HG02798 (cell line): ENCODE measurements at regions not wholly inside any gene's neighbourhood (a gene's known extent, or its start where the extent isn't known, plus 50 kb on each side); places are given as distances from the start of the nearest gene placed in this dataset.
A peak's percentile ranks its signal among the peaks of the same experiment; 100 is the strongest.
"Not testable (repeated sequence)": the region's sequence is repeated elsewhere in the genome, so short reads cannot be mapped to it uniquely, and the experiment has no call there.

Source experiments
- ATAC-seq: cut with Tn5 transposase; IDR thresholded peaks from one replicate; pipeline ENCODE4 v1.9.1; 2021; ENCODE audit warnings: mild to moderate bottlenecking; ENCODE audit not compliant: unreplicated experiment, poor library complexity

DNA sequence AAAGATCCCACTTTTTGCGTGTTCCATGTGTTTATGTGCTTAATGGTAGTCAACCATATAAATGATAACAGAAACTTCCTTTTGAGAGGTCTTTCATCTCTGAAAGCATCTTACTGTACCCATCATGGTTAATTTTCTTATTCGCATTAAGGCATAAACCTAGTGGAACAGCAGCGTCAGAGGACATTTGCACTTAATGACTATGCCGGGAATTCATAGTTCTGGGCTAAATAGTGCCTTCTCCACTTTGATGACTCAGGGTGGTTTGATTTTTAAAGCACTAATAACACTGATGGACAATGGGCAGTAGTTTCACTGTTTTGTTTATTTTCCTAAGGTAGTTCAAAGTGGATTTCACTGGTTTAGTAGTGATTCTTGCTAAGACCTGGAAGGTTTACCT is 455.3 kb downstream of the DIPK2A start:
- no peak for ATAC-seq

DNA sequence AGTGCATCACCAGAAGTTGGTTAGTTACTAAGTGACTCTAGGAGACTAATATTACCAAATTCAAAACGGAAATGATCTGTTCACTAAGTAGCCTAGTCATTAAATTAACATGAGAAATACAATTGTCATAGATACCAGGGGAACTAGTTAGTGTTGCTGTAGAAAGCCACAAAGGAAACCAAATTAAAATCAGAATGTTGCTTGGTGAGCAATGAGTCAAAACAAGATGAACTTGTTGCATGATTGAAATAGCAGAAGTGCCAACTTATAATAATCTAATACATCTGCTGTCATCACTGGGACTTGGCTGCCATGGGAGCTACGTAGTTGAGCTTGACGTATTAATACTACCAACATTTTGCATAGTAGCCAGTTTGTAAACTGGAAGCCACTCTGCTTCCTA is 458.1 kb downstream of the DIPK2A start:
- ATAC-seq = peak; percentile 65

DNA sequence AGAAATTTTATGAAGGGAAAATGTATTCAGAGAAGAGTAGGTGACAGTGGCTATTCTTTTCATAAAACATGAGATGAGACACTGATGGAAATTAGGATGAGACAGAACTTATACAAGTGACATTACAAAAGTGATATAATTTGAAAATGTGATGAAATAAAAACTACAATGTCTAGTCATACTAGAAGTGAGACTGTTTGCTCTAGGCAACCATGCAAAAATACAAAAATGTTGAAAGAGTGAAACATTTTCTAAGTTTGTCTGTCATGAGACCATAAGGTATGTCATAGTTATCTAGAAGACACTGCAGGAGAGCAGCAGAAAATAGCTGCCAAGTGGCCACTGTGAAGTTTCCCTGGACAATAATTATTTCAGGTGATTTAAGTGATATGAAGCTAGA is 459.5 kb downstream of the DIPK2A start:
- peak; percentile 52 for ATAC-seq

DNA sequence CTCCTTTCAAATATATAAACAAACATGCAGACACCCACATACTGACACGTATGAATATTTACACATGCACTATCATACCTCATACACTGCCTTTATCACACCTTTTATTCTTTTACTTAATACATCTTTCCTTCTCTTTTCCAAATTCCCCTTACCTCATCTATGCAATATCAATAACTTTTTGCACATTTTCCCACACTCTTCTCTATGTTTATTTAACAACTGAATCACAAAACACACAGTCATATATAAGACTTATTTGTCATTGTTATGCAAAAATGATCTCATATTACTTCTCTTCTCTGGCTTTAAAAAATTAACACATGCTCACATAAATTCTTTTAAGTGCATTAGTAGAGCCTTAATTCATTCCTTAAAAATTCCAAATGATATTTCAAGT is 461.4 kb downstream of the DIPK2A start:
- no peak for ATAC-seq

DNA sequence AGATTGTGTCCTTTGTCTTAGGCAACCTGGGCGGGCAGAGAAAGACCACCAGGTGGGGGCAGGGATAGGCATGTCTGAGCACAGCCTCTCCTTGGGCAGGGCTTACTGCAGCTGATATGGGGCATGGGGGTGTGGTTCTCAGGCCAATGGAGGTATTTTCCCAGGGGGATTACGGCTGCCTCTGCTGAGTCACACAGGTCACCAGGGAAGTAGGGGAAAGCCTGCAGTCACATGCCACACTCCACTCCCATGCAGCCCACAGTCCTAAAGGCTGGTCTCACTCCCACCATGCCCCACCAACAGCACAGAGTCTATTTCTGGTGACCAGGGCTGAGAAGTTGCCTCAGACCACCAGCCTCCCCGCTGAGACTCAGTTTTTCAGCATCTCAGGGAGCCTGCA is 466.4 kb downstream of the DIPK2A start:
- peak; percentile 70 for ATAC-seq

DNA sequence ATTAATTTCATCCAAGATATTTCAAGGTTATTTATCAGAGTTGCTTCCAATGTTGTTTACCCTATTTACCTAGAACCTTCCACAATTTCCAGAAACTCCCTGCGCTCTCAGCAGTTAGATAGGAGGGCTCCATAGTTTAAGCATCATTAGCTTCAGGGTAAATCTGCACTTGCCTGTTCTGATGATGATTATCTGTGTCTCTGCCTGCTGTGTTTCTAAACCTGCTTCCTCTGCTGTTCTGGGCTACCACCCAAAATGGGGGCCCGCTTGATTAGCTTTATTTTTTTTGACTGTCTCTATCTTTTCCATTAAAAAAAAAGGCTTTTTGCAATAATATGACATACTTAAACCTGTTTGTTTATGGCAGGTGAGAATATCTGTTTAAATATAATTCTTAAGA is 472.4 kb downstream of the DIPK2A start:
- no peak for ATAC-seq

DNA sequence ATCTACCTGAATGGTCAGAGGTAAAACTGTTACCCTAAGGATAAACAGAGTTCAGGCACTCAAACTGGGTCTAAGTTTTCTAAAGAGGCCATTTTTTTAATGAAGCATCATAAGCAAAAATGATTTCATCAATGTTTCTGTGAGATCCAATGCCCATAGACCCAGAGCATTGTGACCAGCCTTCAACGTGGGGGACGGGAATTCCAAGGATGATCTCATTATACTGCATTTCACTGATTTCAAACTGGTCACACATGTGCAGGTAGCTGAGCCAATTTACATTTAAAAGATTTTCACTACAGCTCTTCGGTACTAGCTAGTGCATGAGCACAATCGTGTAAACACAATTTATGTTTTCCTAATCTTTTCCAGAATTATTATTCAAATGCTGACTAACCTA is 472.9 kb downstream of the DIPK2A start:
- no peak for ATAC-seq

DNA sequence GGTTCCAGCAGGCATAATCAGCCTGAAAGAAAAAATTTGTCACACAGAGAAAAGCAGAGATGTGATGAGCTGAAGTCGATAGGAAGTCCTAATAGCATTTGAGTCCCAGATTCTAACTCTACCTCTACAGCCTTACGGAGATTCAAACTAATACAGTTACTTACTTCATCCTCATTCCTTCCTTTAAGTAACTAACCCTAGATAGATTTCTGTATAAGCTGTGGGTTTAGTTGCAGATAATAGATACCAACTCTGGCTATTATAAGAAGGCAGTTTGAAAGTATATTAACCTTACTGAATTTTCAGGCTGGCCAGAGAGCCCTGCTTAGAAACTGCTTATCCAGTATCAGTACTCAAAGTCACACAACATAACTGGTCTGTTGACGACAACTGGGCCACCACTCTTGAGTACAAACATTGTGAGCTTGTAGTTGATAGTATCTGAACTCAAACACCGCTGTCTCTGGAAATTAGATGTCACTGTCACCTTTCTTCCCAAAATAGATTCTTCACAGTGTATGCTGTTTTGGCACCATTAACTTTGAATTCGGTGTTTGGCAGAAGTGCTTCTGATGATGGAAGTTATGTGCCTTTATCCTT is 484.3 kb downstream of the DIPK2A start:
- no peak for ATAC-seq

DNA sequence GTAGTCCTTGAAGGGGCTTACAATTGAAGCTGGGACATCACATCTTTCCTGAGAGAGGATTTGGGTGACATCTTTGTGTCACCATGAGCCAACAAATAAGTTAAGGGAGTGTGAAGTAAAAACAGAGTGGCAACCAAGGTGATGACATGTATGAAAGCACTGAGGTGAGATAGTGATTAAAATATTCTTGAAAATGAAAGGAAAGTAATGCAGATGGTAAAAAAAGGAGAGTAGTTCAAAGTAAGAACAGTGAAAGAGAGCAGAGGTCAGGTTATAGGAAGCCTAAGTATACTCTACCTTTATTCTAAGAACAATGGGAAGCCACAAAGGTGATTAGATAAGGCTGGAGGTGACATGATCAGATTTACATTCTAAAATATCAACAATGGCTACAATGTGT is 486.1 kb downstream of the DIPK2A start:
- ATAC-seq = peak; percentile 48

DNA sequence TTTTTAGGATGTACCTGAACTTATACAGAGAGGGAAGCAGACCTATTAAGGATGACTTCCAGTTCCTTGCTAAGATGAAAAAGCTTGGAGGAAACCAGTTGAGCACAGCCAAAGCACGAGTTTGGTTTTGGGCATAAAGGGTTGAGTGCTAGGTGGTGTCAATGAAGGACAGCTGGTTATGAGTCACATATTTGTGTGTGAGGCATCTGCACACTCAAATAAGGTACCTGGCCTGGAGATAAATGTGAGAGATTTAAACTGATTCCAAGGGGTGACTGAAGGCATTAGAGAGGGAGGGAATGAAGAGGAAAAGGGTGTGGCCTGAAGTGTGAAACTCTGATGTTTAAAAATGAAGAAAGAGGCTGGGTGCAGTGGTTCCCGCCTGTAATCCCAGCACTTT is 486.7 kb downstream of the DIPK2A start:
- peak; percentile 18 for ATAC-seq

DNA sequence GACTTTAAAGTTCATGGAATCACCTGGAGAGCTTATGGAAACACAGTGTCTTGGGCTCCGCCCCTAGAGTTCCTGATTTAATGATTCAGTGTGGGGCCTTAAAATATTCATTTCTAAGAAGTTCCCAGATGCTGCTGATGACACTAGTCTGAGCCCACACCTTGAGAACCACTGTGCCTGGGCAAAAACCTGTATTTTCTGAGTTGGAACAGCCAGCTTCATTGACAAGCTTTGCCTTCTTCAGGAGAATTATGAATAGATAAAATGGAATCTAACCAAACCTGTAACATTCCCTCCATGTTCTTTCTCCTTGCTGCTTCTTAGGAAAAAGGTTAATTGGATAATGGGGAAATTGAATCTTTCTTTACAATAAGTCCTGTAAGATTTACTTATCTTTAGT is 490.7 kb downstream of the DIPK2A start:
- no peak for ATAC-seq

DNA sequence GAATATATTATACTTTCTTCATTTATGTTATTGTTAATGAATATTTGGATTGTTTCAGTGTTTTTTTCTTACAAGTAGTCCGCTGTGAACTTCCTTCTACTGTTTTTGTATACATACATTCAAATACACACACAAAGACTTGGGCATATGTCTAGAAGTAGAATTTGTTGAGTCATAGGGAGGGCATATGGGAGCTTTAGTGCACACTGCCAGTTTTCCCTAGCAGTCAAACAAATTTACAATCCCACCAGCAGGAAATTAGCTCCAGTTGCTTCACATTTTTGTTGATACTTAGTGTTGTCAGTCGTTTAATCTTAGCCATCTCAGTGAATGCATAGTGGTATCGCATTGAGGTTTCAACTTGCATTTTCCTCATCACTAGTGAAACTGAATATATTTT is 492.3 kb downstream of the DIPK2A start:
- ATAC-seq = no peak

DNA sequence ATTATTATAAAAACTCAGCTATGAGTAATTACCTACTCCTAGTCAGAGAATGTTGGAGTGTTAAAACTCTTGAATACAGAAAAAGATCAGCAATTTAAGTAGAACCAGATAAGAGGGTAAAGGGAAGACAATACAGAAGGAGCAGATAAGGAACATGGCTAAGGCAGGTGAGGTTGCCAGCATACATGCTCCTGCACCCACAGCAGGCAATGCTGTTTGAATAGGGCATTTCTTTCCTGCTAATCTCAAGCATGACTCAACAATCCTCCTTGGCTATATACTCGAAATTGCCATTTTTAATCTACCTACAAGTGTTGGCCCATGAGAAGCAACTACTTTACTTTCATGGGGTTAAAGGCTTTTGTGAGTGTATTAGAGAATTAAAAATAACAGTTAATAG is 494.5 kb downstream of the DIPK2A start:
- ATAC-seq = no peak

DNA sequence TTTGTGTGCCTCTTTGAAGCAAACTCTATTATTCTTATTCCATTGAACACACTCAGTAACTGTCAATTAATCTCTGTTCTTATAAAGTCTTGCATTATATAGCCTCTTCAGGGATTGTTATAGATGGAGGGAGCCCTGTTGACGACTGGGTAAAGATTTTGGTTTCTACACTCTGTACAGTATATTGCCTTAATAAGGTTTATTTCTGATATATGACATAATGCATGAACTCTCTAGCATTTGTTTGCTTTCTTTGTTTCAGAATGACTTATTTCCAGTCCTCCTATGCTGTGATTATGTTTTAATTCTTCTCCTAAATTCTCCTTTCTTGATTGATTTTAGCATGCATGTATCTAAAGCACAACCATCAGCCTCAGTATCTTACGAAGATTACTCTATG is 494.9 kb downstream of the DIPK2A start:
- no peak for ATAC-seq

DNA sequence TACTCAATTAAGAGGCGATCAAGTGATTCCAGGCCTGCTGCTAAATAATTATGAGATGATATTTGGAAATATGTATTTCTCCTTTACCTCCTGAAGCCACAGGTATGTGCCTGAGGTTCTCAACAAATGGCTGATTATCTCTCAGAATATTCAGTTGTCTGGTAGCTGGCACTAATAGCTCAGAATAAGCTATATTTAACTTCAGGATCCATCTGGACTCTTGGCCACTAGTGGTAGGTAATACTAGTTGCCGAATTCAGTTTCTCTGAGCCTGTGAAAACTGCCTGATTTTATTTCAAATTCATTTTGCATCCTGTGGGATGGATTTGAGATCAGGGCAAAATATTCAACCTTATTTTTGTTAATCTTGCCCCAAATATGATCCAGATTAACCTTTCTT is 499.0 kb downstream of the DIPK2A start:
- no peak for ATAC-seq

DNA sequence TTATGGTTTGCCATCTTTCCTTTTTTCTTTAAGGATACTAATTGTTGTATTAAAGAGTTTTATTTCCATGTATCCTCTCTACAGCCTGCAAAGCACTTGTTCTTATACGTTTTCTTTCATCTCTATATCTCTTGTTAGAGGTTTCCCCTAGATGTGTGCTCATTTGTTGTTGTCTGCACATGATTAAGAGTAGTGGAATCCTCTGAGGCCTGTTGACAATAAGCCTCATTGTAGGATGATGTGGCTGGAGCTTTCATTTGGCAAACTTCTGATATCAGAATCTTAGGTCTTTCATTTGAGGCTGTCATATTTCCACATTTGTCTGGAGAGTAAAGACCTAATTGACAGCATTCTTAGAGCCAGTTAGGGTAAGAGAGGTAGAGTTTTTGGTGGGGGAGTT is 506.0 kb downstream of the DIPK2A start:
- no peak for ATAC-seq

DNA sequence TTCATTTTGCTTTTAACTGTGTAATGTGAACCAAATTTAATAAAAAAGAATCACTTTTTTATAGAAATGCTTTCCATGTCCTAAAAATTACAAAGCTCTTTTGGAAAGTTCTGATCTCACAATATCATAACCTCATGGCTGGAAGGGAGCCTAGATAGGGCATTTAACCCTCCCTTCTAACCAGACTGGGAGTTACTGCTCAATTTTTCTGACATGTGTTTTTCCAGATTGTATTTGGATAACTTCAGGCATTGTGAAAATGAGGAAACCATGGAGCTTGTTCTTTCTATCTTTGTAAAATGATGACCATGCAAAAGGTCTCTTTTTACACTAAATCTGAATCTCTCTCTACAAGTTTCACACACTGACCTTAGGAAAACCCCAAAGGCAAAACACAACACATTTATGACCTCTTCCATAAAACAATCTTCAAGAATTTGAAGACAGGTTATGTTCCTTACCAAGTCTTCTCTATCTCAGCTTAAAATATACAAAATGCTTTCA is 508.8 kb downstream of the DIPK2A start:
- ATAC-seq = no peak

DNA sequence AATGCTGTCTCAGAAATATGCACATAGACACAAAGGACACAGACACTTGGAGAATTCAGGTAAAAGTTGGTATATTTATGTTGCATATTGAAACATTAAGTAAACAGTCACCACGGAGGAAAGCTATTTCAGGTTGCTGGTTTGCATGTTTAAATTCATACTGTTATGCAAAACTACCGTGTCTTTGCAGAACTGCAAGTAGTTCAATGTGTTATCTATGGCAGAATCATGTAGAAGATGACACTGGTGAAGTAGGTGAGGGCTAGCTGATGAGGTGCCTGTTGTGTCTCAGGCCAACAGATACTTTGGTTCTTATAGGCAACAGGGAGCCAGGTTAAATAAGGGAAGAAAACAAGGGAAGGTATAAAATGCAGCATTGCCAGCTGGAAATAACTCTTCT is 511.3 kb downstream of the DIPK2A start:
- peak; percentile 66 for ATAC-seq

DNA sequence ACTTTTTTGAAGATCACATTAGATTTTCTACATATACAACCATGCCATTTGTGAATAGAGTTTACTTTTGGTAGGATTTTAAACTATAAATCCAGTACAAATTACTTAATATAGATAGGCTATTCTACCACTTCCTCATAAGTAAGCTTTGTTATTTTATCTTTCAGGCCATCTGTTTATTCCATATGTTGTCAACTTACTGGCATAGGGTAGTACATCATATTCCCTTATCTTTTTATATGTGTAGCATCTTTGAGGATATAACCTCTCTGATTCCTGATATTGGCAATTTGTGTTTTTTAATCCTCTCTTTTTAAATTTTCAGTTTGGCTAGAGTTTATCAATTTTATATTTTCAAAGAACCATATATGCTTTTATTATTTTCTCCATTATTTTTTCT is 515.4 kb downstream of the DIPK2A start:
- ATAC-seq = no peak

DNA sequence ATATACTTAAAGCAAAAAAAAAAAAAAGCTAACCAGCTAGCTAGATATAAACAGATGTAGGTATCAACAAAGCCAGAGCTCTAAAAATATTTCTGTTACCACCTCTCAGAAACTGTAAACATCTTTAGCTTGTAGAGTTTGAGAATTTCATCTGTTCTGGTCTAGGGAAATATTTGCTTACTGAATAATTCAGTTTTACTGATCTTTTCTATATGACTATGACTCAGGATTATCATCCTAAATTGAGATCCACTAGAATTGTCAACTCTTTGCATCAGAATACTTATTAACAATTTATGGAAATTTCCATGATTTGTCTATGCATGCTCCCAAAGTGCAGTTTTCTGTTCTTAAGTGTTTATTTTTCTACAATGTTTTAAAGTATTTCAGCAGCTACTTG is 517.3 kb downstream of the DIPK2A start:
- ATAC-seq = no peak

DNA sequence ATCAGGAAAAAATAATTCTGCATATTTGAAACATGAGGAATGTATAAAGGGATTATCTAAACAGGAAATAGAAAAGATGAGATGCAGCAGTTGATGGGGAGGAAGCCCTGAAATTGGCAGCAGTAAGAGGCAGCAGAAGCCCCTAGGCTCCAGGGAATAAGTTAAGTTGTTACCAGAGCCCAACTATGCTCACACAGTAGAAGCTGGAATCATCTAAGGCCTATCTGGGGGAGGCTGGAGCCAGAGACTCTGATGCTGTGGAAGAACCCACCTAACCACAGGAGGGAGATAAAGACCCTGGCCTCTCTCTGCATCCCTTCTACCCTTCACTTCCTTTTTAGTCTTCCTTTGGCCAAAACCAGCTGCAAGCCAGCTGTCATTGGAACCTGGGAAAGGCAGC is 519.7 kb downstream of the DIPK2A start:
- ATAC-seq = no peak

DNA sequence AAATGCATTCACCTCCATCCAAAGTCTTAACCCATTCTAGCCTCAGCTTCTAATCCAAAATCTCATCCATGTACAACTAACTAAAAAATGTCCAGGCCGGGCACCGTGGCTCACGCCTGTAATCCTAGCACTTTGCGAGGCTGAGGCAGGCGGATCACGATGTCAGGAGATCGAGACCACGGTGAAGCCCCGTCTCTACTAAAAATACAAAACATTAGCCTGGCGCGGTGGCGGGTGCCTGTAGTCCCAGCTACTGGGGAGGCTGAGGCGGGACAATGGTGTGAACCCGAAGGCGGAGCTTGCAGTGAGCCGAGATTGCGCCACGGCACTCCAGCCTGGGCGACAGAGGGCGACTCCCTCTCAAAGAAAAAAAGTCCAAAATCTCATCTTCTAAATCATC is 523.0 kb downstream of the DIPK2A start:
- ATAC-seq = not testable (repeated sequence)
